Sigmoid colon (tissue), 4 donors: ENCODE measurements at regions not wholly inside any gene's neighbourhood (a gene's known extent, or its start where the extent isn't known, plus 50 kb on each side); places are given as distances from the start of the nearest gene placed in this dataset.

Experiments used
- EP300 ChIP-seq, 4 donors: sonication (generic); formaldehyde crosslinking; IDR thresholded peaks; one replicate each; pipeline ENCODE4 v1.6.1; 2017; ENCODE audit warnings: antibody characterized with exemption in 4 of 4
- POLR2A ChIP-seq, 2 donors: fragments of 450-650 bp; IDR thresholded peaks; one replicate each; pipeline ENCODE4 v1.6.1; 2016; ENCODE audit warnings: antibody characterized with exemption in 2 of 2, mild to moderate bottlenecking in 2 of 2, moderate library complexity in 2 of 2
- POLR2AphosphoS5 ChIP-seq, 4 donors: sonication (generic); formaldehyde crosslinking; IDR thresholded peaks; one replicate each; pipeline ENCODE4 v1.6.1; 2017; ENCODE audit warnings: antibody characterized with exemption in 4 of 4
- TF ChIP-seq, protein P1 (sequence below), 4 experiments: fragments of 450-650 bp in 3 of 4; fragments of 200-600 bp in 1 of 4; IDR thresholded peaks; one replicate each; pipeline ENCODE4 v1.5.1; 2016 to 2019; ENCODE audit warnings: antibody characterized with exemption in 4 of 4, mild to moderate bottlenecking in 3 of 4, moderate library complexity in 2 of 4

DNA sequence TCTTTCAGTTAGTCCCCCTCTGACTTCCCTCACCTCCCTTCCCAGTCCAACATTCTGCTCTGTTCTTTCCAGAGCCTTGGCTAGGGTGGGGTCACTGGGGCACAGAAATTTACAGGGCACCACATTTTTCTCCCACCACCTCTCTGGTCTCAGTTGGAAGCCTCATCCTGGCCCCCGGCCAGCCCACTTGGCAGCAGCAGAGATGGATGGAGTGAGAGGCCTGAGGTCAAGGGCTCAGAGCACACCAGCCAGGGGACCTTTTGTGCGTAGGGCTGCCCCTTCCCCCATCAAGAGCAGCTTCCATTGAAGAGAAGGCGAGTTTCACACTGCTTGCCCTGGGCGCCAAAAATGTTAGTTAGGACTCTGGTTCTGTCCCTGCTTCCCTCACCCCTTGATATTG is 230.9 kb downstream of the SOX3 start:
- TF ChIP-seq, protein P1, sequence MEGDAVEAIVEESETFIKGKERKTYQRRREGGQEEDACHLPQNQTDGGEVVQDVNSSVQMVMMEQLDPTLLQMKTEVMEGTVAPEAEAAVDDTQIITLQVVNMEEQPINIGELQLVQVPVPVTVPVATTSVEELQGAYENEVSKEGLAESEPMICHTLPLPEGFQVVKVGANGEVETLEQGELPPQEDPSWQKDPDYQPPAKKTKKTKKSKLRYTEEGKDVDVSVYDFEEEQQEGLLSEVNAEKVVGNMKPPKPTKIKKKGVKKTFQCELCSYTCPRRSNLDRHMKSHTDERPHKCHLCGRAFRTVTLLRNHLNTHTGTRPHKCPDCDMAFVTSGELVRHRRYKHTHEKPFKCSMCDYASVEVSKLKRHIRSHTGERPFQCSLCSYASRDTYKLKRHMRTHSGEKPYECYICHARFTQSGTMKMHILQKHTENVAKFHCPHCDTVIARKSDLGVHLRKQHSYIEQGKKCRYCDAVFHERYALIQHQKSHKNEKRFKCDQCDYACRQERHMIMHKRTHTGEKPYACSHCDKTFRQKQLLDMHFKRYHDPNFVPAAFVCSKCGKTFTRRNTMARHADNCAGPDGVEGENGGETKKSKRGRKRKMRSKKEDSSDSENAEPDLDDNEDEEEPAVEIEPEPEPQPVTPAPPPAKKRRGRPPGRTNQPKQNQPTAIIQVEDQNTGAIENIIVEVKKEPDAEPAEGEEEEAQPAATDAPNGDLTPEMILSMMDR (IDR thresholded peaks at IDR 0.05), result no peak
- TF ChIP-seq POLR2AphosphoS5 (IDR thresholded peaks at IDR 0.05) (no peak), POLR2A (IDR thresholded peaks at IDR 0.05) (no peak), EP300 (IDR thresholded peaks at IDR 0.05) (no peak)
